NCI-H345 treated with DMSO at 0.1 percent for 48 hours (cell line): ENCODE measurements at regions not wholly inside any gene's neighbourhood (a gene's known extent, or its start where the extent isn't known, plus 50 kb on each side); places are given as distances from the start of the nearest gene placed in this dataset.

ENCODE experiments used
- DNase-seq: peaks from one replicate; lab custom pipeline; 2025; ENCODE audit not compliant: unreplicated experiment; lab: John Stamatoyannopoulos, UW

- no peak for DNase-seq
Measured at GRCh38 chr2:57893347-57893746, 153.3 kb upstream of the VRK2 start.

GRCh38 chr2:57893786-57894185 lies 152.8 kb upstream of the VRK2 start:
- no peak for DNase-seq

GRCh38 chr2:57894381-57894780 lies 152.2 kb upstream of the VRK2 start:
- no peak for DNase-seq

- no peak for DNase-seq
Measured at GRCh38 chr2:57897920-57898319, 148.7 kb upstream of the VRK2 start.

- no peak for DNase-seq
Measured at GRCh38 chr2:57899898-57900297, 146.7 kb upstream of the VRK2 start.

GRCh38 chr2:57902578-57902977 lies 144.0 kb upstream of the VRK2 start:
- DNase-seq = no peak

- DNase-seq = peak; percentile 31
Measured at GRCh38 chr2:57906152-57906732, 140.4 kb upstream of the VRK2 start.

- no peak for DNase-seq
Measured at GRCh38 chr2:57907411-57907810, 139.2 kb upstream of the VRK2 start.

- DNase-seq = no peak
Measured at GRCh38 chr2:57908736-57909161, 137.9 kb upstream of the VRK2 start.

- DNase-seq = no peak
Measured at GRCh38 chr2:57918126-57918525, 128.5 kb upstream of the VRK2 start.

GRCh38 chr2:57920342-57920939 lies 126.2 kb upstream of the VRK2 start:
- no peak for DNase-seq

GRCh38 chr2:57934659-57935058 lies 111.9 kb upstream of the VRK2 start:
- DNase-seq = no peak

- DNase-seq = no peak
Measured at GRCh38 chr2:57936216-57936615, 110.4 kb upstream of the VRK2 start.

GRCh38 chr2:57937456-57937855 lies 109.2 kb upstream of the VRK2 start:
- no peak for DNase-seq

GRCh38 chr2:57941816-57942215 lies 104.8 kb upstream of the VRK2 start:
- DNase-seq = no peak

- DNase-seq = no peak
Measured at GRCh38 chr2:57943315-57943714, 103.3 kb upstream of the VRK2 start.

GRCh38 chr2:57947398-57947797 lies 99.2 kb upstream of the VRK2 start:
- DNase-seq = no peak

GRCh38 chr2:57954020-57954419 lies 92.6 kb upstream of the VRK2 start:
- no peak for DNase-seq

- DNase-seq = no peak
Measured at GRCh38 chr2:57957238-57957637, 89.4 kb upstream of the VRK2 start.

GRCh38 chr2:57959390-57959789 lies 87.2 kb upstream of the VRK2 start:
- DNase-seq = no peak

- no peak for DNase-seq
Measured at GRCh38 chr2:57962861-57963260, 83.7 kb upstream of the VRK2 start.

- DNase-seq = no peak
Measured at GRCh38 chr2:57965219-57965618, 81.4 kb upstream of the VRK2 start.

GRCh38 chr2:57965961-57966360 lies 80.6 kb upstream of the VRK2 start:
- DNase-seq = no peak
